HG03378 (cell line): ENCODE measurements at regions not wholly inside any gene's neighbourhood (a gene's known extent, or its start where the extent isn't known, plus 50 kb on each side); places are given as distances from the start of the nearest gene placed in this dataset.

Source experiments
- ATAC-seq: cut with Tn5 transposase; IDR thresholded peaks from one replicate; pipeline ENCODE4 v1.9.1; 2021; ENCODE audit warnings: mild to moderate bottlenecking, moderate library complexity; ENCODE audit not compliant: unreplicated experiment

DNA sequence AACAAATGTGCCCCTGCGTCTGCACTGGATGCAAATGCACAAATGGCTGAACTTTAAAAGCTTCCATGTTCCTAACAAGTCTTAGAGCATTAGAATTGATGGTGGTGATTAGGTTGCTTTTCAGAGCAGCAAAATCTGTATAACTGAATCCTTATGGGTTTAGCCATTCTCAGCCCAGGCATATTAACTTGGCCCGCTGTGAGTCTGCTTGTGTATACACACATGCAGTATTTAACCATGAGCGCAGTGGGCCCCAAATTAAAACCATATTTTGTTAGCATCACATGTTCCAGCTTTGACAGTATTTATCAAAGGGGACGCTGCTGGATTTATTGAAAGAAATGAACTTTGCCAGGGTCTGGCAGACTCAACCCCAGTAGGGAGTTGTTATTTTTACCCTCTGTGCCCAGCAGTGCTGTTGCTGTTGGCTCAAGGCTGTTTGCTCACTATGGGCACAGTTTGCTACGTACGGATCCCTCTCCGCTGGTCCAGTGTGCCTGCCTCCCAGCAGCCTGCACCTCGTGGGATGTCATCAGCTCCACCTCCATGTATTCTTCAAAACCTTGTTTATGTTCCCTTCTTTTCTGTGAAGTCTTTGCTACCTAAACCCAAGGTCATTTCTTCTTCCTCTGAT lies 144.7 kb downstream of the QRSL1 start:
- no peak for ATAC-seq

DNA sequence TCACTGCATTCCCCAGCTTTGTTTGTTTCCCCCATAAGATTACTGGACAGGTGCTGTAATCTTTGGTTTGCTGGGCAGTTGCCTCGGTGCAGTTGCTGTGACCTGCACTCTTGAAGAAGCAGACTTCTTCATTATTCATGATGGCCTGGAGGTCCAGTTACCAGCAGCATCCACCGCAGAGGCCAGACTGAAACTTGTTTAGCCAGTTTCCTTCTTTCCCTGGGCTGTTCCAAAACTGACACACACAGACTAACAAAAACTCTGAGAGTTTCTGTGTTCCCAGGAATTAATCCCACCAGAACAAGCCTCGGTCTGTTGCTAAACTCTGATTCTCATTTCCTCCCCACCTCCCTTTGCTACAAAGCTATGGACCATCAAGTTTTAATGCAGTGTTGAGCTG lies 144.1 kb downstream of the QRSL1 start:
- no peak for ATAC-seq

DNA sequence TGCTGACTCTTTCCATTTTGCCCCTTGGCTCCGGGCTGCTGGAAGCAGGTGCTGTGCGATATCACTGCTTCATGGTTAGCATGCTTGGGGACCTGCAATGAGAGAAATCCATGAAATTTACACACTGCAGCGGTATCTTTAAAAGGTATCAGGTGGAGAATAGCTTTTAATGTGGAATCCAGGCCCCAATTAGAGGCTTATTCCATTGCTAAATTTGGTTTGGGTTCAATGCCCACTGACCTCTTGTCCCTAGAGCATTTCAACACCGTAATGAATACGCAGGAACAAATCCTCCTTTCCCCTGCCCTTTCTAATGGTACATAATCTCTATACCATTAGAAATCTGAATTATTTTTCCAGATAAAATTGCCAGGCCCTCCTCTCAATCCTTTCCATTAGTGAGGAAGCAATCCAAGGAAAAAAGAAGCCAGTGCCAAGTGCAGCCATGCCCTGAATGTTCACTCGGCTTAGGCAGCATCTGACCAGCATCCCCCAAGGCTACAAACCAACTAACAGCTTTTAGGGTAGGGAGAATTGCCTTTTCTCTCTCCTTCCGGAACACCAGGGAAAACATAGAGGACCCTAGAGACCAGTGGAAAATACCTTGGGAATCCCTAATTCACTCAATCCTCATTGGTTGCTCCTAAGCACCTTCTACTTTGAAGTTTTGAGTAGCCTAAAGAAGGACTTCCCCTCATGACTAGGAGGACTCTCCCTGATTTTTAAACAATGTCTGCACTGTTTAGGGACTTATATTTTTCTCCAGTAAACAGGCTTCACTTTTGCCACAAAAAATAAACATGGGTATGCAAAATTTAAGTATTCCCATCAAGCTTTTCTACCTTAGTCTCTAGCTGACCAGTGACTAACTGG lies 143.1 kb downstream of the QRSL1 start:
- ATAC-seq, result no peak

DNA sequence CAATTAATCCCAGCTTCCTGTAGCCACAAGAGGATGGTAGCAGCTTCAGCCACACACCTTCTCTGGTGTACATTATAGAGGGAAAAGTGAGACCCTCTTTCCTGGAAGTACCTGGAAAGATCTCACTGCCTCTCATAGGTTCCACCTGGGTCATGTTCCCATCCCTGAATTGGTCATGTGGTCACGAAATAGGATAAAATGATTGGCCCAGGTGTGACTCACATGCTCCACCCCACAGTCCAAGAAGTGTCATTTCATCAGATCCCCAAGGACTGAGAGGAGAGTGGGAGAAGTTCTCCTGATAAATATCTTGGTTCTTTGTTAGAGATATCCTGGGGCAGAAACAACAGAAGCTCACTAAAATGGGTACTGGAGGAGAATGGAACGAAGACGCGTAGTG lies 142.4 kb downstream of the QRSL1 start:
- ATAC-seq, result no peak

DNA sequence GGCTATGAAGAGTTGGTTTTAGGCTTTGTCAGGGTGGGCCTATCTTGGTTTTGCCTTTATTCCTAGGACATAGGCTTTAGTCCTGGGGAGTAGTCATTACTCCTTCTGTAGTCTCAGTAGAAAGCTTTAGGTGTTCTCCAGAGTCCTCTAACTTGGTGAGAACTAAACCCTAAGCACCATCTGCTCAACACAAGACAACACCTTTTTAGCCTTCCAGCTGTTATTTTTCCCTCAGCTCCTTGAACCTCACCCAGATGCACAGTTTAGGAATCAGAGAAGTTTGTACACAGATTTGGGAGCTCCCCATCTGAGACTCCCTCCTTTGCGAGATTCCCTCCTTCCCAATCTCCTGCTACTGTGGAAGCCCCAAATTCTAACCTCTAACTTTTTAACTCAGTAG lies 141.3 kb downstream of the QRSL1 start:
- no peak for ATAC-seq

DNA sequence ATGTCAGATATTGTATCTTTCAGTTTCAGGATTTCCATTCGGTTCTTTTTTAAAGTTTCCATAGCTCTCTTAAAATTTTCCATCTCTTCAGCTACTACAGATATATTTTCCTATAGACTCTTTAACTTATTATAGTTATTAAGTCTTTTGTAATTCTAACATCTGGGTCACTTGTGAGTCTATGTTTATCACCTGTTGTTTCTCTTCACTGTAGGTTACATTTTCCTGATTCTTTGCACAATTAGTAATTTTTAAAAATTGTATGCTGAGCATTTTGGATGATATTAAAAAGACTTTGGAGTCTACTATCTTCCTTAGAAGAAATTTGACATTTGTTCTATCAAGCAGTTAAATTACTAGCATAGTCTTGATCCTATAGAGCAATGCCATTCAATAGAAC lies 140.7 kb downstream of the QRSL1 start:
- ATAC-seq, result no peak

DNA sequence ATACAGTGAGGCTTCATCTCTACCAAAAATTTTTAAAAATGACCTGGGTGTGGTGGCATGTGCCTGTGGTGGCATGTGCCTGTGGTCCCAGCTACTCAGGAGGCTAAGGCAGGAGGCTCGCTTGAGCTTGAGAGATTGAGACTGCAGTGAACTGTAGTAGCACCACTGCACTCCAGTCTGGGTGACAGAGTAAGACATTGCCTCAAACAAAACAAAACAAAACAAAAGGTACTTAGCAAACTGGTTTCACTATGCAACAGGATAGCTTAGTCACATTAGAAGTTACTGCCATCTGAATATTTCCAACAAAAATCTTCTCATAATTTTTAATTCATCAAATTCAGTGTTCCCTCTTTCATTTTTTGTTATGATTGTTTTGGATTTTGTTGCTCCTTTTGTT lies 137.9 kb downstream of the QRSL1 start:
- no peak for ATAC-seq

DNA sequence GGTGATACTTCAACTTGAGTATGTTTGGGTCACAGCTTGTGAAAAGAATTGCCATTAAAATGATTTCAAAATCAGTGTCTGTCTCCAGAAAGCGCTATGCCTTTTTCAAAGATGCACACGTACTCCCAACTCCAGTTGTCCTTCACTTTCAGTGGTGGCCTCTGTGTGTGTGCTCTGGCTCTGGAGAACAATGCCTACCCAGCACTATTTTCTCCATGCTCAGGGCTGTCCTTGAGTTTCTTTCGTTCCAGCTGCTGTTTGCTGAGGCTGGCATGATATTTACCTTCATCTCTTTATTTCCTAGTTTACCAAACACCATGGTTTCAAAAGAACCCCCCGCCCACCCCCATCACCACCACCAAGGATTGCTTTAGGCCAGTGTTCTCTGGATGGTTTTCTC lies 136.8 kb downstream of the QRSL1 start:
- ATAC-seq, result no peak

DNA sequence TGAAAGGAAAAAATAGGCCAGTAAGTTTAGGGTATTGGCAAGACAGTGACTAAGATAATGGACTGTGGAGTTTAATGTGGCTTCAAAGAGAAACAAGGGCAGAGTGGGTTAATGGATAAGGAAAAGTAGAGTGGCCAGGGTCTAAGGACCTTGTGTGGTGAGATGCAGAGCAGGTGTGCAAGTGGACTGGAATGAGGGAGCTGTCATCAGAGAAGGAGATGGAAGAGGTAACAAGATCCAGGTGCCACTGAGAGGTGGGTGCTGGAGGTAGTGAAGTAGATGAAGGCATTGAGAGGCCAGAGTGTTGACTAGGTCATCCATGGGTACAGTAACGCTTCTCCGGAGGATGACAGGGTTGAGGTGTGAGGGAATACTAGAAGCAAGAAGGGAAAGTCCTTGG lies 136.1 kb downstream of the QRSL1 start:
- ATAC-seq, result no peak

DNA sequence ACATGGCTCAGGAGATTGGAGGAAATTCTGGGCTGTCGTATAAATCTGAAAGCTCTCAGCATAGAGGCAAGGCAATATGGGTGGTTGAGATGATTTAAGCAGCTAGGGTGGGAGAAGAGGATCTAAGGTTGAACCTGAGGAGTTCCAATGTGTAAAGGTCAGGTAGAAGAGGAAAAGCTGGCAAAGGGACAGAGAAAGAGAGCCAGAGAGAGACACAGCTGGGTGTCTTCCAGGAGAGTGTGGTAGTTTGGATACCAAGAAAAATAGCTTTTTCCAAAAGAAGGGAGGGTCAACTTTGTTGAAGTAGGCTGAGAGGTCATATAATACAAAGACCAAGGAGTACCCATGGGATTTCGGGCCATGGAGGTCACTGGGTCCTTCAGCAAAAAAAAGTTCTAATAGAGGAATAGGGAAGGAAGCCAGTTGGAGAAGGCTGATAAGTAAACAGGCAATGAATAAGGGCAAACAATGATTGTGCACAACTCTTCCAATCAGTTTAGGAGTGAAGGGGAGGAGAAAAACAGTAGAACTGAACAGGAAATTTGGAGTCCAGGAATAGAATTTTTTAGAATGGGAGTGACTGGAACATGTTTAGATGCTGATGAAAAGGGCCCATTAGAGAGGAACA lies 135.1 kb downstream of the QRSL1 start:
- ATAC-seq, result no peak

DNA sequence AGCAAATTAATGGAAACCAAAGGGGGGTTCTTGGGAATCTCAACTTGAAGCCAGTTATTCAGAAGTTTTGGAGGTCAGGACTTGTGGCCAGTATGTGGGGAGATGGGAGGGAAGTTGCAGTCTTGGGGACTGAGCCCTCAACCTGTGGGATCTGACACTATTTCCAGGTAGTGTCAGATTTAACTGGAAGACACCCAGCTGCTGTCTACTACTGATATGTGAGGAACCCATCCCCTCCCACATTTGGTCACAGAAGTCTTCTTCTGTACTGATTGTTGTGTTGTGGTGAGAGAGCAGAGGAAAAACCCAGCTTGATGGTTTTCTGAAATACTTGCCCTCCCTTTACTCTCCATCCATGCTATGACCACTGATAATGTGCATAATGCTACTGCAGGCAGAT lies 134.0 kb downstream of the QRSL1 start:
- no peak for ATAC-seq

DNA sequence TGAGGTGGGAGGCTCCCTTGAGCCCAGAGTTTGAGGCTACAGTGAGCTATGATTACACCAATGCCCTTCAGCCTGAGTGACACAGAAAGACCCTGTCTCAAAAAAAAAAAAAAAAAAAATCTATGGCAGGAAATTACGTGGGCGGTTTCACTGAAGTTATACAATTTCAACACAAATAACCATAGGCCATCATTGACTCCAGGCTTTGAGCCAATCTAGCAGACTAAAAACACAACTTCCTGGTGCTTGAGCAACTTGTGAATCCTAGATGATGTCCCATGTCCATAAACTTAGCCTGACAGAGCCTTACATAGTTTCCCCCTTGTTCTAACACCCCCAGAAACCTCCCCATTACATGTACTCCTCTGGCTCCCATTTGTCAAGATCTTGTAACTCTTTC lies 131.8 kb downstream of the QRSL1 start:
- ATAC-seq, result no peak

DNA sequence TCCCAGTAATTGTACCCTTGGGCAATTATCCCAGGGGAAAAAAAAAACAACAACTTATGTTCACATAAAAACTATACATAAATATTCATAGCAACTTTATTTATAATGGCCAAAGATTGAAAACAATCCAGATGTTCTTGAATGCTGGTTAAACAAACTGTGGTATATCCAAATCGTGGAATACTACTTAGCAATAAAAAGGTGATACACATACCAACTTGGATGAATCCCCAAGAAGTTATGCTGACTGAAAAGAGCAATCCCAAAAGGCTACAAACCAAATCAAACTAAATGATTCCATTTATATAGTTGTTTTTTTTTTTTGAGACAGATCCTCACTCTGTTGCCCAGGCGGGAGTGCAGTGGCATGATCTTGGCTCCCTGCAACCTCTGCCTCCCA lies 129.7 kb downstream of the QRSL1 start:
- no peak for ATAC-seq

DNA sequence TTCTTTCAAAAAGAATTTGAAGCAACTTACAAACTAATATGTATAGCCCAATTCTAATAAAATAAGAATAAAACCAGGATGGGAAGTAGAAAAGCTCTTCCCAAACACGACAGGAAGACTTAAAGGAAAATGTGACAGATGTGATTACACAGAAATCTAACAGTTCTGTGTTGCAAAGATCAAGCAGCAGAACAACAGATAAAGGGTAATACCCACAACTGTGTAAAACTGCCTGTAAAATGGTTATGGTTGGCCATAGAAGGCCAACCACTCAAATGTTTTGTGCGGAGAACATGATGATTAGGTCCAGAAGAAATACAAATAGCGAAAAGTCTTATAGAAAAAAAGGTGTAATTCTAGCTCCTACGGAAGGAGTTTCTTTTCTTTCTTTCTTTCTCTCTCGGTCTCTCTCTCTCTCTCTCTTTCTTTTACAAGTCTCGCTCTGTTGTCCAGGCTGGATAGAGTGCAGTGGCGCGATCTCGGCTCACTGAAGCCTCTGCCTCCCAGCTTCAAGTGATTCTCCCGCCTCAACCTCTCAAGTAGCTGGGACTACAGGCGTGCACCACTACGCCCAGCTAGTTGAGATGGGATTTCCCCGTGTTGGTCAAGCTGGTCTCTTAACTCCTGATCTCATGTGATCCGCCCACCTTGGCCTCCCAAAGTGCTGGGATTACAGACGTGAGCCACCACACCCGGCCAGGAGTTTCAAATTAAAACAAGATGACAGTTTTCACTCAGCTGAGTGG lies 128.5 kb downstream of the QRSL1 start:
- no peak for ATAC-seq

DNA sequence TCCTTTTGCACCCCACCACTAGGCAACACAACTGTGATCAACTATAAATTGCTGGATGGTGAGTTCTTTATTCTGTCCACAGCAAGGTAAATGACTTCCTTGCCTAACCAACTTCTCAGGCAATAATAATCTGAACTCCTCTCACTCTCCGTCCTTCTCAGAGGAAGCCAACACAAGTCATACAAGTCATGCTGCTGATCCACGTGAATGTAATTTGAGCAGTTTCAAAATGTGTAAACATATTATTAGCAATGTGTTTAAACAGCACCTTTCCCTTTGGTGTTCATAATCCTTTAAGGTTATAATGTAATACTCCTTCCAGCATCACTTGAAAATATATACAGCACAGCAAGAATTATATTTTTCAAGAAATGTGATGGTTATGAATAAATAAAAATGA lies 127.9 kb downstream of the QRSL1 start:
- no peak for ATAC-seq

DNA sequence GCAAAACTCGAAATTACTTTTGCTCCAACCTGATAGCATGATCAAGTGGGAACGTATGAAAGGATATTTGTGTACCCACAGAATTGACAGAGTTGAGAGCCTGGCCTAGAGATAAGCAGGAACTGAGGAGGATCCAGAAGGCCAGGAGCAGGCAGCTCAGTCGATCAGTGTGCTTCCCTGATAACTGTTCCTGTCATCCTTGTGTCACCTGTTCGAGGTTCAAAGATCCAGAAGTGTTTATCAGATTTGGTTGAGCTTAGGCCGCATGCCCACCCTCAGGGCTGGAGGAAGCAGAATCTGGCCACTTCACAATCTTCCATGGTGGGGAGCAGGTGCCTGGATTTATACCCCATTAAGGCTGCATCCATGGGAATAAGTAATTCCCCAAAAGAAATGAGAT lies 124.8 kb downstream of the QRSL1 start:
- no peak for ATAC-seq

DNA sequence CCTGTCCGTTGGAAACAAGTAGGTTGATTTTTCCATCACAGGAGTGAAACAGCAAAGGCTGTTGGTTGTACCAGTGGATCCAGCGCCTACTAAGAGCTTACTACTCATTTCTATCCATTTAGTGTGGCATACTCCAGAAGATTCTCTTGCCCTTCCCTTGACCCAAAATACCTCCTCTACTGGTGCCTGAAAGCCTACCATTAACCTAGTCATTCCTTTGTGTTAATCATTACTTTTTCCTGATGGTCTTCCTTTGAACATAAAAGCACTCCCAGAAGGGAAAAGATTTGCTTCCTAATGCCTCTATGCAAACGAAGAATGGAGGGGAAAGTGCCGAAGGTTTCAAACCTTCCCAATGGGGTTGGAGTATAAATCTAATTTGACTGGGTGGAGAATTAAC lies 123.3 kb downstream of the QRSL1 start:
- ATAC-seq, result no peak

DNA sequence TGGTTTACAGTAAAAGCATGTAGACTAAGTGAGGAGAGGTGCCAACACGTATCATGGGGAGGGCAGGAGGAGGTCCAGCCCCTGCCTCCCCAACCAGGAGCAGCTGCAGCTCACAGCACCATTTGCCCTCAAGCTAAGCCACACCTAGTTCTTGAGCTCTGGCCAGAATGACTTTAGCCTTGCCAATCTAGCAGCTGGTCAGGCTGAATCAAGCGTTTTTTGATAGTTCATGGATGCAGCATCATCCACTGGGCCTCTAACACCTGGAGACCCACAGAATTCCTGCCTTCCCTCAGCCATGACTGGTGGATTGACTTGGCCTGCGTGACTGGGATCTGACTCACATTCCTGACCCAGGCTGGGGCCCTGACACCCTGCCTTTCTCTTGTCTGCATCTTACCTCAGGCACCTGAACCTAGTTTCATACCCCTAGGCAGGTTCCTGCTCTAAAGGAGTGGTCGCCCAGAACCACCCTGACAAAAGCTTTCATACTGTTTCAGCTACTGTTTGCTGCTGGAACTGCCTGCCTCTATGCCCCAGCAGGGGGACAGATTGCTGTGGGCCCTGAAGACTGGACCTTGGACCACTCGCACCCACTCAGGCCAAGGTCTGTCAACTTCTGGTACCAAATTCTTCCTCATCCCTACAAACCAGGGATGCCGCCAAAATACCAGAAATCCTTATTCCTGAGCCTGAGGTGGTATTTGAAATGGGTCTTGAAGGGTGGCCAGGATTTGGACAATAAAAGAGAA lies 122.3 kb downstream of the QRSL1 start:
- ATAC-seq, result no peak

DNA sequence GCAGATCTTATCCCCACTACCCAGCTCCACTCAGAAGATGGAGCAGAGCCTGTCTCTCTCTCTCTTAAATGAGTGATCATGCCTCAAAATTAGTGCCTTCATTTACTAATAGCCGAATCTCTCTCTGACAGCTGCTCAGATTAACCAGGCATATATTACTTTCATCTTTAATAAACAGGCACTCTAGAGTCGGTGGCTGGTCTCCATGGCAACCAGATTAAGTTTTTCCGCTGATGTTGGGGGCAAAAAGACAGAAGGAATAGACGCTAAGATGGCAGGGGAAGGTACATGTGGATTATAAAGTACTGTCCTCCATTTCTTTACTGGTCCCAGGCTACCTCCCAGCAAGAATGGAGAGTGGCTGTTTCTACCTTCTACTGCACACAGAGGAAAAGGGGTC lies 121.6 kb downstream of the QRSL1 start:
- ATAC-seq, result no peak

DNA sequence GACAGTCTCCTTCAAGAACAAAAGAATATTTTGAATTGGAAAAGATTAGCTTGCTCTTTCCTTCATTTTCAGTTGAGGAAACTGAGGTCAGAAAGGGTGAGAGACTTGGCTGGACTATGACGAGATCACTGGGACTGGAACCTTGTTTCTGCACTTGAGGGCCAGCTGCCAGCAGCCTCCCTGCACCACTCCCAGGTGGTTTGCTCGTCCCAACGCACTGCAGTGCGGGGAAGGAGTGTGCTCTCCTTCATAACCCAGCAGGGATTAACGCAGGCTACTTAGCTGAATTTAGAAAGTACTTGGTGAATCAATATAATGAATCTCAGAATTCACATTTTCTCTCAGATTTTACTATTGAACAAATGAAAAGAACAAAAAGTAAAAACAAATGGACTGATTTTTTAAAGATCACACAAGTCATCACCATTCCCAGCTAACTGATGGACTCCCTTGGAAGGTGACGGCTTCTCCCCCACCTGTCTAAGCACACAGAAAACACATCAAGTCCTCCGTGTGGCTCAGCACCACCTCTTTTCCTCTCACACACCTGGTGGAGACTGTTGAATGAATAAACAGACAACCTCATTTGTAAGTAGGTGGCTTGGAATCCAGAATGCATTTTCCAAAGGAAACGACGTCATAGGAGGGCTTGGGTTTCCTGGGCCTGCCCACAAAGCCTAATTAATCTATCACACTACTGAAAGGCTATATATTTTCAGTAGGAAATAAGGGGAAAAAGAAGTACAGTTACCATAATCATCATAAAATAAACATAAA lies 121.0 kb downstream of the QRSL1 start:
- no peak for ATAC-seq
